ENCODE measurements at regions not wholly inside any gene's neighbourhood (a gene's known extent, or its start where the extent isn't known, plus 50 kb on each side); places are given as distances from the start of the nearest gene placed in this dataset.

GRCh38 chr10:125562737-125563136, 120.2 kb downstream of the TEX36 start:
- H3K4me3 ChIP-seq (ENCODE audit: low read depth, low read length) = no peak overlapping the region
- TF ChIP-seq CTCF (IDR thresholded peaks at IDR 0.05; ENCODE audit: low read depth, low read length) = no peak

- no peak for TF ChIP-seq CTCF (IDR thresholded peaks at IDR 0.05; ENCODE audit: low read depth, low read length)
Observed at GRCh38 chr10:125560947-125561346, 122.0 kb downstream of the TEX36 start.

GRCh38 chr10:125559210-125559609, 123.8 kb downstream of the TEX36 start:
- TF ChIP-seq CTCF (IDR thresholded peaks at IDR 0.05; ENCODE audit: low read depth, low read length) = no peak
- H3K4me3 ChIP-seq (ENCODE audit: low read depth, low read length) = no peak overlapping the region

More at GRCh38 chr10:125560947-125561346, 122.0 kb downstream of the TEX36 start:
- H3K4me3 ChIP-seq (ENCODE audit: low read depth, low read length) = no peak overlapping the region

GRCh38 chr10:125557801-125558505, 125.0 kb downstream of the TEX36 start:
- H3K4me3 ChIP-seq (ENCODE audit: low read depth, low read length) = no peak overlapping the region
- no peak for TF ChIP-seq CTCF (IDR thresholded peaks at IDR 0.05; ENCODE audit: low read depth, low read length)

- H3K4me3 ChIP-seq (ENCODE audit: low read depth, low read length) = no peak overlapping the region
- no peak for TF ChIP-seq CTCF (IDR thresholded peaks at IDR 0.05; ENCODE audit: low read depth, low read length)
Observed at GRCh38 chr10:125557311-125557710, 125.7 kb downstream of the TEX36 start.

GRCh38 chr10:125556882-125557281, 126.1 kb downstream of the TEX36 start:
- H3K4me3 ChIP-seq (ENCODE audit: low read depth, low read length) = no peak overlapping the region
- no peak for TF ChIP-seq CTCF (IDR thresholded peaks at IDR 0.05; ENCODE audit: low read depth, low read length)

- no peak overlapping the region for H3K4me3 ChIP-seq (ENCODE audit: low read depth, low read length)
- TF ChIP-seq CTCF (IDR thresholded peaks at IDR 0.05; ENCODE audit: low read depth, low read length) = no peak
Observed at GRCh38 chr10:125555743-125556142, 127.2 kb downstream of the TEX36 start.

Measured in WI38 (cell line).